Cardiac septum (tissue), 1 donor: ENCODE measurements at regions not wholly inside any gene's neighbourhood (a gene's known extent, or its start where the extent isn't known, plus 50 kb on each side); places are given as distances from the start of the nearest gene placed in this dataset.
"Not testable (repeated sequence)": the region's sequence is repeated elsewhere in the genome, so short reads cannot be mapped to it uniquely, and the experiment has no call there.

ENCODE experiments used
- DNase-seq: peaks from one replicate; pipeline ENCODE4 v3.0.0-alpha.2; 2020; ENCODE audit warnings: low spot score
- intact Hi-C: fragments of 100-400 bp; cut with DNase I; formaldehyde crosslinking; loops from one replicate; pipeline ENCODE4 v1.14.0; 2022
- donor health status: DM: no; HTN: no; CAD: no.

GRCh38 chr4:52366621-52367020 is 292.5 kb downstream of the USP46 start:
- intact Hi-C loops: no loop called here
- no peak for DNase-seq

GRCh38 chr4:52367282-52367830 is 291.7 kb downstream of the USP46 start:
- intact Hi-C loops: no loop called here
- DNase-seq: no peak

- intact Hi-C loops: no loop called here
- DNase-seq: no peak
Measured at GRCh38 chr4:52368895-52369294, 290.2 kb downstream of the USP46 start.

DNA sequence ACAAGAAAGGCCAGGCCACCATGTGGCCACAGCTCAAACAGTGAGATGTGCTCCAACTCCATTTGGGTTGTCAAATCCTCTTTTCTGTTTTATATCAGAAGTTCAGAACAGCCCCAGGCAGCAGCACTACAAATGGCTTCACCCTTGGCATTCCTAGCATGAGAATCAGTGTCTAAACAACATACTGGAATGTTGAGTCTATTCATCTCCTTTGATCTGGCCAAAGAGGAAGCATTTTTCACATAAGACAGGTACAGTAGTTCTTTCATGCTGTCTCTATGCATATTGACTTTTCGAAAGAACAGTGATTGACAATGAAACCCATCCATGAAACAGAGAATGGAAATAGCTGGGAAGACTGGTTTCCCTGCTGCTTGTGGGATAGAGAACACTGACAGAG is 289.5 kb downstream of the USP46 start:
- intact Hi-C loops: loop anchor here (10.0 kb wide), 2 partner anchors 135 to 1865 kb away; no protein-coding TSS in a partner anchor
- DNase-seq: no peak

GRCh38 chr4:52370576-52370975 is 288.5 kb downstream of the USP46 start:
- no peak for DNase-seq
- intact Hi-C loops: loop anchor here (10.0 kb wide), 2 partner anchors 136 to 1864 kb away; no protein-coding TSS in a partner anchor

GRCh38 chr4:52371841-52372240 is 287.3 kb downstream of the USP46 start:
- intact Hi-C loops: loop anchor here (10.0 kb wide), 2 partner anchors 137 to 1863 kb away; no protein-coding TSS in a partner anchor
- no peak for DNase-seq

DNA sequence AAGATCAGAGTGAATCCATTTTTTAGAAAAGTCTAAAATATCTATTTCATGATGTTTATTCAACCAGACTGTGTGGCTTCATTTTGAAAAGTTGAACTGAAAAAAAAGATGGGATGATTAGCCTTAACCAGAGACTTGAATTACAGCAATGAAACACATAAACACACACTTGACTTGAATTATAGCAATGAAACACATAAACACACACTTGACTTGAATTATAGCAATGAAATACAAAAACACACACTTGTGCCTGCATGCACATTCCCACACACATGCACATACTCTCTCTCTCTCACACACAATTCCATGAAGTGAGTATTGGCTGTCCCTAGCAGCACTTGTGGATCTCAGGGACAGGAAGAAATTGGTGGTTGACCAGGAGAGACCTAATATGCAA is 286.8 kb downstream of the USP46 start:
- intact Hi-C loops: loop anchor here (10.0 kb wide), 2 partner anchors 137 to 1863 kb away; no protein-coding TSS in a partner anchor
- DNase-seq: no peak

DNA sequence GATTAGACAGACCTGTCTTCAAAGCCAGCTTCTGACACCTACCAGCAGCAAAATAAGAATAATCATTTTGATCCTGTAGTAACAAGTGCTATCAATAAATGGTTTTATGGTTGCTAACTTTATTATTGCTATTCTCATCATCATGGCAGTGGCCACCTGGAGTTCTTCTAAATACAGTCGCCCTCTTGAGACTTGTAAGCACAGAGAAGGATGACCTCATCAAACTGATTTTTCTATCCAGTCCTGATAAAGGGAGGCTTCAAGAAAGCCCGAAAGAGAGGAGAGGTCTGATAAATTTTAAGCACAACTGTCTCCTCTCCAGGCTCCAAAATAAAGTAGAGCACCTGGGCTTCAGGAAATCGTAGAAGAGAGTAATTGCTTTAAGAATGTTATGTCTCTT is 286.4 kb downstream of the USP46 start:
- intact Hi-C loops: loop anchor here (10.0 kb wide), 2 partner anchors 138 to 1862 kb away; no protein-coding TSS in a partner anchor
- no peak for DNase-seq

DNA sequence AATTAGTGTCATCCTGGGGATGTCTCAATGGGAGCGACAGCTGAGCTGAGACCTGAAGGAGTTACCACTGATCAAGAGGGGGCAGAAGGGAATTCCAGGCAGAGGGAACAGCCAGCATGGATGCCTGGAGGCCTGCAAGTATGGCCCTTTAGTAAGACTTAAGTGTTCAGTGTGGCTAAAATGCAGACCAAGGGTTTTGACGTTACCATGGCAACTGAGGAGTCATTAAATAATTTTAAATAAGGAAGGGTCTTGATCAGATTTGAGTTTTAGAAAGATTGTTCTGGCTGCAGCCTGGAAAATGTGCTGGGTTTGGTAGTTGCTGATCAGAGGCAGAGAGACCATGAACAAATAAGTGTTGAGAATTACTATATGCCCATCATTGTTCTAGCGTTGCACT is 285.5 kb downstream of the USP46 start:
- no peak for DNase-seq
- intact Hi-C loops: loop anchor here (10.0 kb wide), 2 partner anchors 139 to 1861 kb away; no protein-coding TSS in a partner anchor

DNA sequence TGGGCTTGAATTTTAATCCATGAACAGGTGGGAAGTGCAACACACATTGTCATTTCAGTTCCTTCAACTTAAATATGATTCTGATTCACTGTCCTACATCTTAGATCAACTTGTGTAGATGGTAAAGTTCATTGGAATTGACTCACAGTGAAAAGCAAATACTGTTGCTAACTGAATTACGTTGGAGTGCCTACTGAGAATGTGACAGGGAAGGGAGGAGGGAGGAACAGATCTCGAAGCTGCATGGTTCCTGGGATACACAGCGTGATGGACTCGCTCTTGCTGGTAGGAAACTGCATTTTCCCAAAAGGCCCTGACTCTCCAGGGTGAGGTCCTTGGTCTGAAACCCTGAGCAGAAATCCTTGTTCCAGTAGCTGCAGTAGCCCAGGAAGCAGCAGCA is 284.2 kb downstream of the USP46 start:
- intact Hi-C loops: loop anchor here (5.0 to 10.0 kb wide), 4 partner anchors 140 to 1860 kb away; no protein-coding TSS in a partner anchor

DNA sequence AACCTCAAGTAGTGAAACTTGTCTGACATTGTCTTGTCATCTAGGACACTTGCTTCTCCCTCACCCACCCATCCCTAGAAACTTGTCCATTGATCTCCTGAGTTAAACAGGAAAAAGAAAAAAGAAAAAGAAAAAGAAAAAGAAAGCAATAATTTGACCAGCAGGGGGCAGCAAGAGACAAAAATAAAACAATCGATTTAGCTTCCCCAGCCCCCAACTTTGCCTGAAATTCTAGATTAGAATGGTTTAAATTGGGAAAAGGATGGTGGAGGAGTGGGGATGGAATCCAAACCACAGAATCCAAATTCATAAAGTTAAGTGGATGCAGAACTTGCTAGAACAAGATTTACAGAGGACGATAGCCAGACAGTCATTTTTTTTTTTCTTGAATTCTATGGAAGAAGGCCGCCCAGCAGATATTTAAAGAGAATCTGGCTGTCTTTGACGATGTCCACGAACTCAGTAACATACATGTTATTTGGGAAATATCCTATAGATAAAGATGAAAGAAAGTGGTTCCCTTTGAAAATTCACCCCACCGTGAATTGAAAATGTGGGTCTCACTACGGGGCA is 282.9 kb downstream of the USP46 start:
- intact Hi-C loops: loop anchor here (2.0 to 10.0 kb wide), 5 partner anchors 141 to 1859 kb away; no protein-coding TSS in a partner anchor

More for the DNA sequence above, 284.2 kb downstream of the USP46 start:
- no peak for DNase-seq

GRCh38 chr4:52377563-52377962 is 281.5 kb downstream of the USP46 start:
- intact Hi-C loops: loop anchor here (2.0 to 10.0 kb wide), 5 partner anchors 143 to 1857 kb away; no protein-coding TSS in a partner anchor
- no peak for DNase-seq

More for the DNA sequence above, 282.9 kb downstream of the USP46 start:
- DNase-seq: no peak

GRCh38 chr4:52407545-52407944 is 251.6 kb downstream of the USP46 start:
- no peak for DNase-seq
- intact Hi-C loops: no loop called here

- DNase-seq: no peak
- intact Hi-C loops: no loop called here
Measured at GRCh38 chr4:52408032-52408431, 251.1 kb downstream of the USP46 start.

GRCh38 chr4:52408471-52408870 is 250.6 kb downstream of the USP46 start:
- intact Hi-C loops: no loop called here

DNA sequence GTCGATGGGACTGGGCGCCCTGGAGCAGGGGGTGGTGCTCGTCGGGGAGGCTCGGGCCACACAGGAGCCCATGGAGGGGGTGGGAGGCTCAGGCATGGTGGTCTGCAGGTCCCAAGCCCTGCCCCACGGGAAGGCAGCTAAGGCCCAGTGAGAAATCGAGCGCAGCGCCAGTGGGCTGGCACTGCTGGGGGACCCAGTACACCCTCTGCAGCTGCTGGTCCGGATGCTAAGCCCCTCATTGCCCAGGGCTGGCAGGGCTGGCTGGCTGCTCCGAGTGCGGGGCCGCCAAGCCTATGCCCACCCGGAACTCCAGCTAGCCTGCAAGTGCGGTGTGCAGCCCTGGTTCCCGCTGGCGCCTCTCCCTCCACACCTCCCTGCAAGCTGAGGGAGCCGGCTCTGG is 249.3 kb downstream of the USP46 start:
- intact Hi-C loops, DNase-seq: not testable (repeated sequence)

More at GRCh38 chr4:52408471-52408870, 250.6 kb downstream of the USP46 start:
- DNase-seq: no peak

DNA sequence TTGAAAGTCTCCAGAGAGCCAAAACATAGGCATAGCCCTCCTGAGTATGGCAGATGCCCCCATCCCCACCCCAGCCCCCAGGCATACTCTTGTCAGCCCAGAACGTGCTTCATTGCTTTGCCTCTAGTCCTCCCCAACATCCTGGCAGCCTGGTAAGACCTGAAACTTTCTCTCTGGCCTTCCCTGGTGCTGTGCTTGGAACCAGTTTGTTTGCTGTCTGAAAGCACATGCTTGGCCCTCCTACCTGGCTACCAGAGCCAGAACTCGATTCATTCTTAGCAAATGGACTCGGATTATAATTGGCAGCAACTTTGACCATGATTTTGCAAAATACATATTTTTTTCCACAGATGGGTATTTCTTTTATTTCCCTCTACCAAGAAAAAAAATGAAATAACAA is 248.1 kb downstream of the USP46 start:
- intact Hi-C loops: no loop called here
- DNase-seq: no peak

DNA sequence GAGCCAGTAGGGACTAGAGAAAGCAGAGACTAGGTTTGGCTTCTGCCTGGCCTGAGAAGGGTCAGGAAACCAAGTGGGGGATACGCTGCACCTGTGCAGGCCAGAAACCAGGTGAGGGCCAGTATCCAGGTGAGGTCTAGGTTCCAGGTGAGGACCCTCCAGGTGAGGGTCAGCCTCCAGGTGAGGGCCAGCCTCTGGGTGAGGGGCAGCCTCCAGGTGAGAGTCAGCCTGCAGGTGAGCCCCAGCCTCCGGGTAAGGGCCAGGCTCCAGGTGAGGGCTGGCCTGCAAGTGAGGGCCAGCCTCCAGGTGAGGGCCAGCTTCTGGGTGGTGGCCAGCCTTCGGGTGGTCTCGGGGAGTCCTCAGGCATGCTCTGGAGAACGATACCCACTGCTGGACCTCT is 238.8 kb downstream of the USP46 start:
- intact Hi-C loops: no loop called here
- no peak for DNase-seq

GRCh38 chr4:52421811-52422213 is 237.3 kb downstream of the USP46 start:
- DNase-seq: no peak
- intact Hi-C loops: no loop called here

DNA sequence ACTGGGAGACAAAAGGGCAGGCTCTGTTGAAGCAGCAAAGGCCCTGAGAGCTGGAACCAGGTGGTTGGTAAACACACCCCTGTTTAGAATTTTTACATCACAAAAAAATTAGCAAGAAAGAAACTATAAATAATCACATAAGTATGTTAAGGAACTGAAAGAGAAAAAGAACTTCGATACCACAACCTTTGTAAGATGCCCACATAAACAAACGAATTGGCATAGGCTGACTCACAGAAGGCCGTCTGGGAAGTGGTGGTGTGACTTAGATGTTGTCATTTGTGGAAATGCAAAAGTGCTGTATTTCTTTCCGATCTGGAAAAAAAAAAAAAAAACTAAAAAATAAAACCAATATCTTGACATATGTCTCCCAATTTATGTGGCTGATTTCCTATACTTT is 235.1 kb downstream of the USP46 start:
- intact Hi-C loops: no loop called here
- DNase-seq: no peak

DNA sequence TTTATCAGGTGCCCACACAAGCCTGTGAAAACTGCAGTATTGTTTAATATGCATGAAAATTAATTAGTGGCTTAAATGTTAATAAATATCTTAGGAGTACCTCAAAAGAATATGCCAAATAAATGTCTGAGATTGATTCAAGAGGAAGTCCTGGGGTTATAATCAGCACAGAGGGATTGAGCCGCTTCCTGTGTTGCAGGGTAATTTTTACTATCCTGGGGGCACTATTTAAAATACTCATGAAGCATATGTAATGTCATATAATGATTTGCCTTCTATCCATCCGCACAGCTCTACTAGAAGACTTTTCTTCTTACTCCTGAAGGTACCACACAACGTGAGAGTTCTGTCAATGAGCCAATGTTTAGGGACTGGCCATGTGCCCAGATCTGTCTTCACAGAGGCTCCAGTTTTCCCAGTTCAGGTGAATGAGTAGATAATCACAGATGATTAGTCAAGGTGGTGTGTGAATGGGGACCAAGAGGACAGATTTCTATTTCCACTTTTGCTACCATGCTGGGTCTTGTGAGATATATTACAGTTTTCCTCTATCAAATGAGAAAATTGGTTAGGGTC is 233.3 kb downstream of the USP46 start:
- no peak for DNase-seq
- intact Hi-C loops: no loop called here
